Cardiac muscle cell (in vitro differentiated cells and primary cell): ENCODE measurements at regions not wholly inside any gene's neighbourhood (a gene's known extent, or its start where the extent isn't known, plus 50 kb on each side); places are given as distances from the start of the nearest gene placed in this dataset.

Experiments used
- DNase-seq, 2 donors: peaks; one replicate each; pipeline versions ENCODE4 v3.0.0 to v3.0.0-alpha.2; 2010 to 2017; ENCODE audit warnings: low read depth in 1 of 2, low spot score in 1 of 2
- H3K27ac ChIP-seq: fragments of 200-600 bp; sonication (generic); 2 replicates; pipeline ENCODE4 v1.5.1; 2016
- H3K27me3 ChIP-seq: fragments of 200-600 bp; sonication (generic); 2 replicates; pipeline ENCODE4 v1.6.0; 2016; ENCODE audit warnings: control low read depth
- H3K36me3 ChIP-seq: fragments of 200-600 bp; sonication (generic); 2 replicates; pipeline ENCODE4 v1.5.1; 2016; ENCODE audit warnings: control low read depth
- H3K4me1 ChIP-seq: fragments of 200-600 bp; sonication (generic); 2 replicates; pipeline ENCODE4 v1.8.1; 2017; ENCODE audit warnings: low read depth, mild to moderate bottlenecking, mixed run types
- H3K4me3 ChIP-seq: fragments of 200-600 bp; sonication (generic); 2 replicates; pipeline ENCODE4 v1.5.1; 2016; ENCODE audit warnings: mild to moderate bottlenecking
- H3K9me3 ChIP-seq: fragments of 200-600 bp; sonication (generic); 2 replicates; pipeline ENCODE4 v1.5.1; 2017; ENCODE audit warnings: low read depth, mild to moderate bottlenecking, control low read depth
- TF ChIP-seq, protein P1 (sequence below): IDR thresholded peaks from 2 replicates; pipeline ENCODE4 v1.5.1; 2012; ENCODE audit warnings: low read depth, mild to moderate bottlenecking, low read length

DNA sequence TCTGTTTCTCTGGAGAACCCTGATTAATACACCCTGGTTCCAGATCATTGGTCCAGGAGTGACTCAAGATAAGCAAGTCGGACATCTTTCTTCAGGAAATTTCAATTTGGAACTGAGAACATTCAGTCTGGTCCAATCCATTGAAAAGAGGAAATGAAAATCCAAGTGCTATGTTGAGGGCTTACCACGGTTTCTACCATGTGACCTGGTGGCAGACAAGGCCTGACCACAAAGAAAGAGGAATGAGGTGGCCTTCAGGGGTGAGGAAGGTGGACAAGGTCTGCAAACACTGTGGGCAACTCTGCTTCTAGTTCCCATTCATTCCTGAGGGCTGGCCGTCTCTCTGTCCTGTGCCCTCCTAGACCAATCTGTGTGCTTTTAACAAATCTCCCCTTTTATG, 149.2 kb upstream of the GHITM start:
- DNase-seq, result no peak
- Histone ChIP-seq H3K27me3 (no peaks in the 10 kb centered on the region), H3K4me3 (no peak overlapping the region), H3K27ac (no peak overlapping the region), H3K9me3 (no peaks in the 10 kb centered on the region), H3K36me3 (no peaks in the 10 kb centered on the region), H3K4me1 (no peaks in the 10 kb centered on the region)
- TF ChIP-seq, protein P1, sequence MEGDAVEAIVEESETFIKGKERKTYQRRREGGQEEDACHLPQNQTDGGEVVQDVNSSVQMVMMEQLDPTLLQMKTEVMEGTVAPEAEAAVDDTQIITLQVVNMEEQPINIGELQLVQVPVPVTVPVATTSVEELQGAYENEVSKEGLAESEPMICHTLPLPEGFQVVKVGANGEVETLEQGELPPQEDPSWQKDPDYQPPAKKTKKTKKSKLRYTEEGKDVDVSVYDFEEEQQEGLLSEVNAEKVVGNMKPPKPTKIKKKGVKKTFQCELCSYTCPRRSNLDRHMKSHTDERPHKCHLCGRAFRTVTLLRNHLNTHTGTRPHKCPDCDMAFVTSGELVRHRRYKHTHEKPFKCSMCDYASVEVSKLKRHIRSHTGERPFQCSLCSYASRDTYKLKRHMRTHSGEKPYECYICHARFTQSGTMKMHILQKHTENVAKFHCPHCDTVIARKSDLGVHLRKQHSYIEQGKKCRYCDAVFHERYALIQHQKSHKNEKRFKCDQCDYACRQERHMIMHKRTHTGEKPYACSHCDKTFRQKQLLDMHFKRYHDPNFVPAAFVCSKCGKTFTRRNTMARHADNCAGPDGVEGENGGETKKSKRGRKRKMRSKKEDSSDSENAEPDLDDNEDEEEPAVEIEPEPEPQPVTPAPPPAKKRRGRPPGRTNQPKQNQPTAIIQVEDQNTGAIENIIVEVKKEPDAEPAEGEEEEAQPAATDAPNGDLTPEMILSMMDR, result no peak

GRCh38 chr10:83991986-83992753, 147.1 kb upstream of the GHITM start:
- Histone ChIP-seq H3K36me3 (no peaks in the 10 kb centered on the region), H3K27me3 (no peaks in the 10 kb centered on the region), H3K27ac (no peak overlapping the region), H3K4me1 (no peaks in the 10 kb centered on the region), H3K4me3 (no peak overlapping the region), H3K9me3 (no peaks in the 10 kb centered on the region)
- TF ChIP-seq, protein P1, result peak; percentile 29
- DNase-seq, result peak; percentile 11 to 62

GRCh38 chr10:83994325-83994724, 145.0 kb upstream of the GHITM start:
- no peak overlapping the region for H3K27ac ChIP-seq
- TF ChIP-seq, protein P1, result no peak

DNA sequence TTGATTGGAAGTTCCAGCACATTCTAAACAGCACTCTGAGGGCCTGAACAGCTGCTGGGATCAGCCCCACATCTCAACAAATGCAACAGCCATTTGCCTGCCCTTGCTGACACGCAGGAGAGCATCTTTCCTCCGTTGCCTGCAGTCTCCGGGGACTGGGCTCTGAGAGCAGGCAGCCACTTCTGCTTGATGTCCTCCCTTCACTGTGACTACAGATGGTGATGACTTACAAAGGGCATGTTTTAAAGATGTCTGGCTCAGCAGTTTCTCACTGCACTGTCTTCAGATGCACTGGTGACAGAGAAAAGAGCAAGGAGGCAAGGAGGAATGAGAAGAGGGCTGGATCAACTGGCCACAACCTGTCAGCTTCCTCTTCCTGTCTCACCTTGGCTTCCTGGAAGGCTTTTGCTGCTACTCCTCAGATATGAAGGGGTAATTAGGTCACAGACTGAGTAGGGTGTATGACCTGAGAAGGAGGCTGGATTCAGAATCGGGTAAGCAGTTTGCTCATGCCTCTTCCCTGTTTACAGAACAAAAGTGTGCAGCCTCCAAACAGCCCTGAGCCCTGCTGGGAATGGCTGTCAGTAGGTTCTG, 143.5 kb upstream of the GHITM start:
- Histone ChIP-seq H3K4me1 (no peaks in the 10 kb centered on the region), H3K27me3 (no peaks in the 10 kb centered on the region), H3K36me3 (no peaks in the 10 kb centered on the region), H3K4me3 (no peak overlapping the region), H3K27ac (no peak overlapping the region), H3K9me3 (no peaks in the 10 kb centered on the region)
- DNase-seq, result no peak
- TF ChIP-seq, protein P1, result no peak

More at GRCh38 chr10:83994325-83994724, 145.0 kb upstream of the GHITM start:
- Histone ChIP-seq H3K4me3 (no peak overlapping the region), H3K27me3 (no peaks in the 10 kb centered on the region), H3K9me3 (no peaks in the 10 kb centered on the region), H3K4me1 (no peaks in the 10 kb centered on the region), H3K36me3 (no peaks in the 10 kb centered on the region)
- DNase-seq, result no peak

DNA sequence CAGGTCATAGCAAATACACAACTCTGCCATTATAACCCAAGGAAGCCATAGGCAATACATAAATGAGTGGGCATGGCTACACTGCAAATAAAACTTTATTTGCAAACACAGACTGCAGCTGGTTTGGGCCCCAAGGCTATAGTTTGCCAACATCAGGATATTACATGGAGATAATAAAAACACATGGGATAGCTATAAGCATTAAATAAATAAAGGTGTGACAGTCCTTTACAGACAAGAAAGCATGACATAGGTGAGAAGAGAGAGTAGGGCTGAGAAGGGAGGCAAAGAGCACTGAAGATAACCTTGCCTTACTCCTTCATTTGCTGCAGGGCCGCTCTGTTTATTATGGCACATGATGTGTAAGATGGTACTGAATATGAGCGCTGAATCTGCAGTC, 135.1 kb upstream of the GHITM start:
- TF ChIP-seq, protein P1, result no peak
- no peaks in the 10 kb centered on the region for H3K27me3 ChIP-seq
- no peaks in the 10 kb centered on the region for H3K9me3 ChIP-seq
- no peaks in the 10 kb centered on the region for H3K36me3 ChIP-seq
- no peak overlapping the region for H3K4me3 ChIP-seq
- no peaks in the 10 kb centered on the region for H3K4me1 ChIP-seq
- no peak for DNase-seq
- H3K27ac ChIP-seq, result no peak overlapping the region
